ENCODE measurements at regions not wholly inside any gene's neighbourhood (a gene's known extent, or its start where the extent isn't known, plus 50 kb on each side); places are given as distances from the start of the nearest gene placed in this dataset.

- no peak overlapping the region for H2AFZ ChIP-seq (ENCODE audit: low read length)
- H3K27me3 ChIP-seq (ENCODE audit: low read length), result no peaks in the 10 kb centered on the region
- no peaks in the 10 kb centered on the region for H3K36me3 ChIP-seq (ENCODE audit: insufficient read depth, low read length)
- no peaks in the 10 kb centered on the region for H3K9me3 ChIP-seq (ENCODE audit: low read length)
- H3K79me2 ChIP-seq (ENCODE audit: low read length), result no peaks in the 10 kb centered on the region
- no peak overlapping the region for H3K4me2 ChIP-seq (ENCODE audit: low read depth, low read length, poor library complexity, severe bottlenecking)
- no peaks in the 10 kb centered on the region for H4K20me1 ChIP-seq (ENCODE audit: insufficient read depth, low read depth, low read length)
- H3K4me1 ChIP-seq (ENCODE audit: low read length), result no peaks in the 10 kb centered on the region
- no peak for DNase-seq
- no peak overlapping the region for H3K9ac ChIP-seq (ENCODE audit: low read length)
- no peak overlapping the region for H3K27ac ChIP-seq (ENCODE audit: low read length)
- H3K9me2 ChIP-seq (replicated peaks; ENCODE audit: insufficient read depth, low read length), result no peaks in the 10 kb centered on the region
- no peak overlapping the region for H3K4me3 ChIP-seq (ENCODE audit: low read length)
Observed at GRCh38 chr9:13943176-13943575, 370.8 kb downstream of the NFIB start.

- no peaks in the 10 kb centered on the region for H3K9me2 ChIP-seq (replicated peaks; ENCODE audit: insufficient read depth, low read length)
- no peaks in the 10 kb centered on the region for H3K4me1 ChIP-seq (ENCODE audit: low read length)
- H3K79me2 ChIP-seq (ENCODE audit: low read length), result no peaks in the 10 kb centered on the region
- H3K27me3 ChIP-seq (ENCODE audit: low read length), result no peaks in the 10 kb centered on the region
- no peak overlapping the region for H3K4me2 ChIP-seq (ENCODE audit: low read depth, low read length, poor library complexity, severe bottlenecking)
- no peak overlapping the region for H3K27ac ChIP-seq (ENCODE audit: low read length)
- no peak for DNase-seq
- H3K4me3 ChIP-seq (ENCODE audit: low read length), result no peak overlapping the region
- H4K20me1 ChIP-seq (ENCODE audit: insufficient read depth, low read depth, low read length), result no peaks in the 10 kb centered on the region
- H3K9ac ChIP-seq (ENCODE audit: low read length), result no peak overlapping the region
- no peaks in the 10 kb centered on the region for H3K36me3 ChIP-seq (ENCODE audit: insufficient read depth, low read length)
- H2AFZ ChIP-seq (ENCODE audit: low read length), result no peak overlapping the region
- H3K9me3 ChIP-seq (ENCODE audit: low read length), result no peaks in the 10 kb centered on the region
Observed at GRCh38 chr9:13942695-13943094, 371.2 kb downstream of the NFIB start.

- Histone ChIP-seq H4K20me1 (ENCODE audit: insufficient read depth, low read depth, low read length) (no peaks in the 10 kb centered on the region), H3K4me1 (ENCODE audit: low read length) (no peaks in the 10 kb centered on the region), H3K4me3 (ENCODE audit: low read length) (no peak overlapping the region), H3K4me2 (ENCODE audit: low read depth, low read length, poor library complexity, severe bottlenecking) (no peak overlapping the region), H3K36me3 (ENCODE audit: insufficient read depth, low read length) (no peaks in the 10 kb centered on the region), H3K9me2 (replicated peaks; ENCODE audit: insufficient read depth, low read length) (no peaks in the 10 kb centered on the region), H3K27ac (ENCODE audit: low read length) (no peak overlapping the region), H3K27me3 (ENCODE audit: low read length) (no peaks in the 10 kb centered on the region), H3K79me2 (ENCODE audit: low read length) (no peaks in the 10 kb centered on the region), H2AFZ (ENCODE audit: low read length) (no peak overlapping the region), H3K9me3 (ENCODE audit: low read length) (no peaks in the 10 kb centered on the region), H3K9ac (ENCODE audit: low read length) (no peak overlapping the region)
- DNase-seq, result no peak
Observed at GRCh38 chr9:13942201-13942600, 371.7 kb downstream of the NFIB start.

- no peak overlapping the region for H3K4me2 ChIP-seq (ENCODE audit: low read depth, low read length, poor library complexity, severe bottlenecking)
Observed at GRCh38 chr9:13941714-13942113, 372.2 kb downstream of the NFIB start.

GRCh38 chr9:13939701-13940490, 374.0 kb downstream of the NFIB start:
- DNase-seq, result no peak
- Histone ChIP-seq H3K36me3 (ENCODE audit: insufficient read depth, low read length) (no peaks in the 10 kb centered on the region), H3K9ac (ENCODE audit: low read length) (no peak overlapping the region), H3K9me3 (ENCODE audit: low read length) (no peaks in the 10 kb centered on the region), H3K27ac (ENCODE audit: low read length) (no peak overlapping the region), H3K4me1 (ENCODE audit: low read length) (no peaks in the 10 kb centered on the region), H3K4me2 (ENCODE audit: low read depth, low read length, poor library complexity, severe bottlenecking) (no peak overlapping the region), H4K20me1 (ENCODE audit: insufficient read depth, low read depth, low read length) (no peaks in the 10 kb centered on the region), H3K4me3 (ENCODE audit: low read length) (no peak overlapping the region), H2AFZ (ENCODE audit: low read length) (no peak overlapping the region), H3K27me3 (ENCODE audit: low read length) (no peaks in the 10 kb centered on the region), H3K79me2 (ENCODE audit: low read length) (no peaks in the 10 kb centered on the region), H3K9me2 (replicated peaks; ENCODE audit: insufficient read depth, low read length) (no peaks in the 10 kb centered on the region)

More at GRCh38 chr9:13941714-13942113, 372.2 kb downstream of the NFIB start:
- H3K4me3 ChIP-seq (ENCODE audit: low read length), result no peak overlapping the region
- no peak overlapping the region for H2AFZ ChIP-seq (ENCODE audit: low read length)
- H3K27me3 ChIP-seq (ENCODE audit: low read length), result no peaks in the 10 kb centered on the region
- no peaks in the 10 kb centered on the region for H3K9me2 ChIP-seq (replicated peaks; ENCODE audit: insufficient read depth, low read length)
- no peaks in the 10 kb centered on the region for H3K9me3 ChIP-seq (ENCODE audit: low read length)
- H3K36me3 ChIP-seq (ENCODE audit: insufficient read depth, low read length), result no peaks in the 10 kb centered on the region
- no peak for DNase-seq
- H3K79me2 ChIP-seq (ENCODE audit: low read length), result no peaks in the 10 kb centered on the region
- H3K27ac ChIP-seq (ENCODE audit: low read length), result no peak overlapping the region
- no peak overlapping the region for H3K9ac ChIP-seq (ENCODE audit: low read length)
- H3K4me1 ChIP-seq (ENCODE audit: low read length), result no peaks in the 10 kb centered on the region
- no peaks in the 10 kb centered on the region for H4K20me1 ChIP-seq (ENCODE audit: insufficient read depth, low read depth, low read length)

GRCh38 chr9:13939134-13939533, 374.8 kb downstream of the NFIB start:
- Histone ChIP-seq H3K79me2 (ENCODE audit: low read length) (no peaks in the 10 kb centered on the region), H3K4me2 (ENCODE audit: low read depth, low read length, poor library complexity, severe bottlenecking) (no peak overlapping the region), H3K9me2 (replicated peaks; ENCODE audit: insufficient read depth, low read length) (no peaks in the 10 kb centered on the region), H3K9me3 (ENCODE audit: low read length) (no peaks in the 10 kb centered on the region), H3K4me3 (ENCODE audit: low read length) (no peak overlapping the region), H3K27ac (ENCODE audit: low read length) (no peak overlapping the region), H3K36me3 (ENCODE audit: insufficient read depth, low read length) (no peaks in the 10 kb centered on the region), H3K4me1 (ENCODE audit: low read length) (no peaks in the 10 kb centered on the region), H4K20me1 (ENCODE audit: insufficient read depth, low read depth, low read length) (no peaks in the 10 kb centered on the region), H3K27me3 (ENCODE audit: low read length) (no peaks in the 10 kb centered on the region), H2AFZ (ENCODE audit: low read length) (no peak overlapping the region), H3K9ac (ENCODE audit: low read length) (no peak overlapping the region)
- no peak for DNase-seq

GRCh38 chr9:13934416-13934815, 379.5 kb downstream of the NFIB start:
- no peaks in the 10 kb centered on the region for H3K79me2 ChIP-seq (ENCODE audit: low read length)
- no peak overlapping the region for H2AFZ ChIP-seq (ENCODE audit: low read length)
- H3K9me2 ChIP-seq (replicated peaks; ENCODE audit: insufficient read depth, low read length), result no peaks in the 10 kb centered on the region
- no peak overlapping the region for H3K9ac ChIP-seq (ENCODE audit: low read length)
- H3K4me1 ChIP-seq (ENCODE audit: low read length), result peaks cover 8% of the 10 kb centered on the region
- H3K9me3 ChIP-seq (ENCODE audit: low read length), result no peaks in the 10 kb centered on the region
- H3K27ac ChIP-seq (ENCODE audit: low read length), result no peak overlapping the region
- no peaks in the 10 kb centered on the region for H3K27me3 ChIP-seq (ENCODE audit: low read length)
- no peak for DNase-seq
- H3K4me3 ChIP-seq (ENCODE audit: low read length), result no peak overlapping the region
- no peaks in the 10 kb centered on the region for H3K36me3 ChIP-seq (ENCODE audit: insufficient read depth, low read length)
- no peak overlapping the region for H3K4me2 ChIP-seq (ENCODE audit: low read depth, low read length, poor library complexity, severe bottlenecking)
- no peaks in the 10 kb centered on the region for H4K20me1 ChIP-seq (ENCODE audit: insufficient read depth, low read depth, low read length)

GRCh38 chr9:13933268-13933656, 380.7 kb downstream of the NFIB start:
- no peaks in the 10 kb centered on the region for H3K36me3 ChIP-seq (ENCODE audit: insufficient read depth, low read length)
- H4K20me1 ChIP-seq (ENCODE audit: insufficient read depth, low read depth, low read length), result no peaks in the 10 kb centered on the region
- no peak overlapping the region for H3K27ac ChIP-seq (ENCODE audit: low read length)
- H3K9me2 ChIP-seq (replicated peaks; ENCODE audit: insufficient read depth, low read length), result no peaks in the 10 kb centered on the region
- no peak overlapping the region for H3K9ac ChIP-seq (ENCODE audit: low read length)
- DNase-seq, result no peak
- H3K79me2 ChIP-seq (ENCODE audit: low read length), result no peaks in the 10 kb centered on the region
- no peaks in the 10 kb centered on the region for H3K27me3 ChIP-seq (ENCODE audit: low read length)
- no peak overlapping the region for H3K4me2 ChIP-seq (ENCODE audit: low read depth, low read length, poor library complexity, severe bottlenecking)
- no peak overlapping the region for H3K4me3 ChIP-seq (ENCODE audit: low read length)
- peaks cover 8% of the 10 kb centered on the region for H3K4me1 ChIP-seq (ENCODE audit: low read length)
- no peaks in the 10 kb centered on the region for H3K9me3 ChIP-seq (ENCODE audit: low read length)
- no peak overlapping the region for H2AFZ ChIP-seq (ENCODE audit: low read length)

Data from Karpas-422 (cell line).